DND-41 (cell line): ENCODE measurements at regions not wholly inside any gene's neighbourhood (a gene's known extent, or its start where the extent isn't known, plus 50 kb on each side); places are given as distances from the start of the nearest gene placed in this dataset.

Experiments used
- CTCF ChIP-seq: IDR thresholded peaks from 2 replicates; pipeline ENCODE4 v1.5.1; 2012; ENCODE audit warnings: borderline replicate concordance, low read length, moderate library complexity, mild to moderate bottlenecking; ENCODE audit not compliant: poor library complexity, severe bottlenecking; ENCODE audit errors: extremely low read depth
- EZH2 ChIP-seq: IDR thresholded peaks from 3 replicates; pipeline ENCODE4 v1.6.1; 2012; ENCODE audit warnings: borderline replicate concordance, low read depth, mild to moderate bottlenecking, moderate library complexity, low read length, inconsistent platforms; ENCODE audit not compliant: severe bottlenecking

GRCh38 chr20:19121916-19122315, 90.5 kb upstream of the SLC24A3 start:
- TF ChIP-seq CTCF (no peak), EZH2 (no peak)
